NB4 (cell line): ENCODE measurements at regions not wholly inside any gene's neighbourhood (a gene's known extent, or its start where the extent isn't known, plus 50 kb on each side); places are given as distances from the start of the nearest gene placed in this dataset.

ENCODE experiments used
- CTCF ChIP-seq: IDR thresholded peaks from one replicate; pipeline ENCODE4 v1.5.1; 2012; ENCODE audit warnings: low read depth, low read length
- MYC ChIP-seq: IDR thresholded peaks from 2 replicates; pipeline ENCODE4 v1.6.1; 2011; ENCODE audit warnings: low read depth, low read length
- POLR2A ChIP-seq: IDR thresholded peaks from 2 replicates; pipeline ENCODE4 v1.6.1; 2011; ENCODE audit warnings: mild to moderate bottlenecking; ENCODE audit not compliant: insufficient read length; ENCODE audit errors: extremely low read depth

GRCh38 chr15:93180128-93180527, 91.1 kb upstream of the RGMA start:
- no peak for TF ChIP-seq CTCF
- no peak for TF ChIP-seq POLR2A
- no peak for TF ChIP-seq MYC
